ENCODE measurements at regions not wholly inside any gene's neighbourhood (a gene's known extent, or its start where the extent isn't known, plus 50 kb on each side); places are given as distances from the start of the nearest gene placed in this dataset.
"Not testable (repeated sequence)": the region's sequence is repeated elsewhere in the genome, so short reads cannot be mapped to it uniquely, and the experiment has no call there.

DNA sequence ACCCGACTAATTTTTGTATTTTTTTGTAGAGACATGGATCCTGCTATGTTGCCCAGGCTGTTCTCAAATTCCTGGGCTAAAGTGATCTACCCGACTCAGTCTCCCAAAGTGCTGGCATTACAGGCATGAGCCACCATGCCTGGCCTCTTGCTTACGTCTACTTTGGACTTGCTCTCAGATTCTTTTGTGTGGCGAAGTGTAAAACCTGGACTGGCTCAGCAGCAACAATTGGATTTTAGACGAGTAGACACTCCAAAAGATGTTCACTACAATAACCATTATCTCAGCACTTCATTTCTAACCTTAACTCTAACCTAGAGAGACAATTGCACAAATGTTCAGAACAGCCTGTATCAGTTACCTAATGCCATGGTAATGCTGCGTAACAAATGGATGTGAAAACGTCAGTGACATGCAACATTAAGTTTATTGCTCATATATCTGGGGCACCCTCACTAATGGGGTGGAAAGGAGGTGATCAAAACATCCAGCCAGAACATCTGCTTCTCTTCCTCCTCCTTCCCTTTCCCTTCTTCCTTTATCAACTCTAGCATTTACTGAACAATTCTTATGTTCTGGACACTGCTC, 124.9 kb upstream of the MRI1 start:
- Histone ChIP-seq H3K27ac (no peak overlapping the region), H3K9me3 (no peaks in the 10 kb centered on the region), H3K4me3 (no peak overlapping the region), H3K36me3 (no peaks in the 10 kb centered on the region), H3K27me3 (no peaks in the 10 kb centered on the region), H3K4me1 (ENCODE audit: insufficient read depth) (no peaks in the 10 kb centered on the region)
- no peak for DNase-seq
- WGBS, 3 donors = 60 to 64% (median 63%) methylated on average over 7 of the region's 7 CpGs
- TF ChIP-seq, protein P1, sequence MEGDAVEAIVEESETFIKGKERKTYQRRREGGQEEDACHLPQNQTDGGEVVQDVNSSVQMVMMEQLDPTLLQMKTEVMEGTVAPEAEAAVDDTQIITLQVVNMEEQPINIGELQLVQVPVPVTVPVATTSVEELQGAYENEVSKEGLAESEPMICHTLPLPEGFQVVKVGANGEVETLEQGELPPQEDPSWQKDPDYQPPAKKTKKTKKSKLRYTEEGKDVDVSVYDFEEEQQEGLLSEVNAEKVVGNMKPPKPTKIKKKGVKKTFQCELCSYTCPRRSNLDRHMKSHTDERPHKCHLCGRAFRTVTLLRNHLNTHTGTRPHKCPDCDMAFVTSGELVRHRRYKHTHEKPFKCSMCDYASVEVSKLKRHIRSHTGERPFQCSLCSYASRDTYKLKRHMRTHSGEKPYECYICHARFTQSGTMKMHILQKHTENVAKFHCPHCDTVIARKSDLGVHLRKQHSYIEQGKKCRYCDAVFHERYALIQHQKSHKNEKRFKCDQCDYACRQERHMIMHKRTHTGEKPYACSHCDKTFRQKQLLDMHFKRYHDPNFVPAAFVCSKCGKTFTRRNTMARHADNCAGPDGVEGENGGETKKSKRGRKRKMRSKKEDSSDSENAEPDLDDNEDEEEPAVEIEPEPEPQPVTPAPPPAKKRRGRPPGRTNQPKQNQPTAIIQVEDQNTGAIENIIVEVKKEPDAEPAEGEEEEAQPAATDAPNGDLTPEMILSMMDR (IDR thresholded peaks at IDR 0.05) = no peak
- TF ChIP-seq EP300 (IDR thresholded peaks at IDR 0.05) = no peak
- no peak for TF ChIP-seq POLR2A (IDR thresholded peaks at IDR 0.05)
- intact Hi-C loops (cut with DNase I) = no loop called here

DNA sequence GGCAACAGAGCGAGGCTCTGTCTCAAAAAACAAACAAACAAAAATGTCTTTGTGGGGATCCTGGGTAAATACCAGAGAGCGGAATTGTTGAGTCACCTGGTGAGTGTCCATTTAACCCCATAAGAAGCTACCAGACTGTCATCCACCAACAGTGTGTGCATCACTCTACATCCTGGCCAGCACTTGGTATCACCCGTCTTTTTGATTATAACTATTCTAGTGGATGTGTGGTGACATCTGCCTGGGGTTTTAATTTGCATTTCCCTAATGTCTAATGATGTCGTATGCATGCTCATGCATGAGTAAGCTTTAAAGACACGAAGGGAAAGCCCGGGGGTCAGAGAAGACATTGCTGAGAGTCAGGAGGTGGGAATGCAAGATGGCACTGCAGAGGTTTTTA, 126.7 kb upstream of the MRI1 start:
- H3K36me3 ChIP-seq = no peaks in the 10 kb centered on the region
- WGBS, 3 donors = 76 to 87% (median 81%) methylated on average over 6 of the region's 6 CpGs
- H3K4me3 ChIP-seq = no peak overlapping the region
- TF ChIP-seq EP300 (IDR thresholded peaks at IDR 0.05) (no peak), POLR2A (IDR thresholded peaks at IDR 0.05) (no peak)
- TF ChIP-seq, protein P1 (IDR thresholded peaks at IDR 0.05) = no peak
- no peaks in the 10 kb centered on the region for H3K27me3 ChIP-seq
- H3K27ac ChIP-seq = no peak overlapping the region
- H3K9me3 ChIP-seq = no peaks in the 10 kb centered on the region
- DNase-seq = no peak
- no peaks in the 10 kb centered on the region for H3K4me1 ChIP-seq (ENCODE audit: insufficient read depth)
- intact Hi-C loops (cut with DNase I) = no loop called here

DNA sequence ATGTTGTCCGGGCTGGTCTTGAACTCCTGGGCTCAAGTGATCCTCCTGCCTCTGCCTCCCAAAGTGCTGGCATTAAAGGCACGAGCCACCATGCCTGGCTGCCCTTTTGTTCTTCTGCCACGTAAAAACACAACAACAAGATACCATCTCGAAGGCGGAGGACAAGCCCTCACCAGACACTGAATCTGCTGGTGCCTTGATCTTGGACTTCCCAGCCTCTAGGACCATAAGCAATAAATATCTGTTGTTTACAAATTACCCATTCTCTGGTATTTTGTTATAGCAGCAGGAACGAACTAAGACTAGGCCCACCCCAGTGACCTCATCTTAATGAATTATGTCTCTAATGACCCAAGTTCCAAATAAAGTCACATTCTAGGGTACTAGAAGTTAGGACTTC, 128.4 kb upstream of the CACNA1A start:
- TF ChIP-seq POLR2A (IDR thresholded peaks at IDR 0.05) (no peak), EP300 (IDR thresholded peaks at IDR 0.05) (no peak)
- TF ChIP-seq, protein P1 (IDR thresholded peaks at IDR 0.05) = no peak
- intact Hi-C loops (cut with DNase I) = no loop called here
- 66 to 75% (median 74%) methylated on average over 6 of the region's 6 CpGs for WGBS, 3 donors
- Histone ChIP-seq H3K27ac (no peak overlapping the region), H3K36me3 (no peaks in the 10 kb centered on the region), H3K4me1 (ENCODE audit: insufficient read depth) (no peaks in the 10 kb centered on the region), H3K9me3 (no peaks in the 10 kb centered on the region), H3K4me3 (no peak overlapping the region), H3K27me3 (no peaks in the 10 kb centered on the region)
- no peak for DNase-seq

- Histone ChIP-seq H3K4me3 (no peak overlapping the region), H3K9me3 (no peaks in the 10 kb centered on the region), H3K4me1 (ENCODE audit: insufficient read depth) (no peaks in the 10 kb centered on the region), H3K27me3 (no peaks in the 10 kb centered on the region), H3K36me3 (no peaks in the 10 kb centered on the region), H3K27ac (no peak overlapping the region)
- no peak for TF ChIP-seq EP300 (IDR thresholded peaks at IDR 0.05)
- intact Hi-C loops (cut with DNase I) = no loop called here
- no peak for DNase-seq
- 66 to 76% (median 70%) methylated on average over 1 of the region's 1 CpG for WGBS, 3 donors
Observed at GRCh38 chr19:13633522-13633922, 127.2 kb upstream of the CACNA1A start.

DNA sequence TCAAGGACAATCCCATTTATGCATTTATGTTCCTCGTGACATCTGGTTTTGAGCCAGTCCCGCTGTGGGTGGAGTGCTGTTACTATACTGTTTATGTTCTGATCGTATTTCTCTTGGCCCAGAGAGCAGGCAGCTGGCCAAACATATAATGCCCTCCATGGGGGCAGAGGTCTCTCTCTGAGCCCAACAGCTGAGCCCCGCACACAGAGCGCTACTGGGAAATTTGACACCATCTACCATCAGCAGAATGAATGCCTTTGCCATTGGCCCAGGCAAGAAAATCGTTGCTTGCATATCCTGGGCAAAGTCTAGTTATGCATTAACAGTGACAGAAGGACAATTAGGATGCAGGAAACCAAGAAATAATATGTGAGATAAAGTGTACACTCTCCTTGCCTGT, 126.8 kb upstream of the CACNA1A start:
- intact Hi-C loops (cut with DNase I) = no loop called here
- H3K4me1 ChIP-seq (ENCODE audit: insufficient read depth) = no peaks in the 10 kb centered on the region
- TF ChIP-seq, protein P1 (IDR thresholded peaks at IDR 0.05) = no peak
- no peak for TF ChIP-seq EP300 (IDR thresholded peaks at IDR 0.05)
- no peak for TF ChIP-seq POLR2A (IDR thresholded peaks at IDR 0.05)
- DNase-seq = no peak
- WGBS, 3 donors = 0 to 1% (median 0%) methylated on average over 6 of the region's 6 CpGs
- H3K27ac ChIP-seq = no peak overlapping the region
- H3K4me3 ChIP-seq = no peak overlapping the region
- H3K9me3 ChIP-seq = no peaks in the 10 kb centered on the region
- H3K36me3 ChIP-seq = no peaks in the 10 kb centered on the region
- no peaks in the 10 kb centered on the region for H3K27me3 ChIP-seq

- 82 to 87% (median 86%) methylated on average over 7 of the region's 7 CpGs for WGBS, 3 donors
- H3K36me3 ChIP-seq, DNase-seq: not testable (repeated sequence)
Observed at GRCh38 chr19:13632164-13632563, 125.9 kb upstream of the CACNA1A start.

More at GRCh38 chr19:13632164-13632563, 125.9 kb upstream of the CACNA1A start:
- H3K4me1 ChIP-seq (ENCODE audit: insufficient read depth); intact Hi-C loops (cut with DNase I); H3K27me3 ChIP-seq; H3K4me3 ChIP-seq; H3K27ac ChIP-seq; H3K9me3 ChIP-seq: not testable (repeated sequence)
